ENCODE measurements at regions not wholly inside any gene's neighbourhood (a gene's known extent, or its start where the extent isn't known, plus 50 kb on each side); places are given as distances from the start of the nearest gene placed in this dataset.

GRCh38 chr2:122966461-122966860 is 1058.6 kb upstream of the CNTNAP5 start:
- no peaks in the 10 kb centered on the region for H3K36me3 Mint-ChIP-seq
- POLR2A ChIA-PET: no interaction called here
- no peak for DNase-seq
- H3K4me1 Mint-ChIP-seq: no peaks in the 10 kb centered on the region
- no peaks in the 10 kb centered on the region for H3K9me3 Mint-ChIP-seq
- H3K27me3 Mint-ChIP-seq: no peaks in the 10 kb centered on the region
- H3K4me3 Mint-ChIP-seq: no peak overlapping the region
- ATAC-seq (ENCODE audit: low read depth): no peak
- H3K27ac Mint-ChIP-seq: no peak overlapping the region

GRCh38 chr2:122977580-122977979 is 1047.5 kb upstream of the CNTNAP5 start:
- DNase-seq (no peak), ATAC-seq (ENCODE audit: low read depth) (no peak)
- H3K9me3 Mint-ChIP-seq: peaks cover 5% of the 10 kb centered on the region
- H3K4me3 Mint-ChIP-seq: no peak overlapping the region
- POLR2A ChIA-PET: no interaction called here
- H3K4me1 Mint-ChIP-seq: no peaks in the 10 kb centered on the region
- no peaks in the 10 kb centered on the region for H3K36me3 Mint-ChIP-seq
- no peak overlapping the region for H3K27ac Mint-ChIP-seq
- no peaks in the 10 kb centered on the region for H3K27me3 Mint-ChIP-seq

GRCh38 chr2:122980671-122981070 is 1044.4 kb upstream of the CNTNAP5 start:
- Mint-ChIP-seq H3K27me3 (no peaks in the 10 kb centered on the region), H3K9me3 (peaks cover 8% of the 10 kb centered on the region), H3K4me1 (no peaks in the 10 kb centered on the region), H3K27ac (no peak overlapping the region), H3K36me3 (no peaks in the 10 kb centered on the region), H3K4me3 (no peak overlapping the region)
- DNase-seq: no peak
- POLR2A ChIA-PET: no interaction called here
- no peak for ATAC-seq (ENCODE audit: low read depth)

GRCh38 chr2:122982936-122983335 is 1042.2 kb upstream of the CNTNAP5 start:
- H3K36me3 Mint-ChIP-seq: no peaks in the 10 kb centered on the region
- no peaks in the 10 kb centered on the region for H3K27me3 Mint-ChIP-seq
- no peak for DNase-seq
- H3K4me3 Mint-ChIP-seq: no peak overlapping the region
- POLR2A ChIA-PET: no interaction called here
- no peaks in the 10 kb centered on the region for H3K4me1 Mint-ChIP-seq
- no peak for ATAC-seq (ENCODE audit: low read depth)
- no peak overlapping the region for H3K27ac Mint-ChIP-seq
- H3K9me3 Mint-ChIP-seq: peaks cover 6% of the 10 kb centered on the region

- POLR2A ChIA-PET: no interaction called here
- Mint-ChIP-seq H3K27me3 (no peaks in the 10 kb centered on the region), H3K36me3 (no peaks in the 10 kb centered on the region), H3K9me3 (peaks cover 8% of the 10 kb centered on the region), H3K4me3 (no peak overlapping the region), H3K4me1 (no peaks in the 10 kb centered on the region), H3K27ac (no peak overlapping the region)
- no peak for ATAC-seq (ENCODE audit: low read depth)
- no peak for DNase-seq
These were observed 1036.5 kb upstream of the CNTNAP5 start for GRCh38 chr2:122988395-122989221.

GRCh38 chr2:122993592-122993991 is 1031.5 kb upstream of the CNTNAP5 start:
- H3K36me3 Mint-ChIP-seq: no peaks in the 10 kb centered on the region
- H3K9me3 Mint-ChIP-seq: peaks cover 7% of the 10 kb centered on the region
- H3K4me1 Mint-ChIP-seq: no peaks in the 10 kb centered on the region
- H3K27me3 Mint-ChIP-seq: no peaks in the 10 kb centered on the region
- DNase-seq (no peak), ATAC-seq (ENCODE audit: low read depth) (no peak)
- H3K27ac Mint-ChIP-seq: no peak overlapping the region
- no peak overlapping the region for H3K4me3 Mint-ChIP-seq
- POLR2A ChIA-PET: no interaction called here

GRCh38 chr2:122999258-122999657 is 1025.8 kb upstream of the CNTNAP5 start:
- POLR2A ChIA-PET: no interaction called here
- ATAC-seq (ENCODE audit: low read depth) (no peak), DNase-seq (no peak)
- Mint-ChIP-seq H3K27me3 (no peaks in the 10 kb centered on the region), H3K9me3 (peaks cover 11% of the 10 kb centered on the region), H3K36me3 (no peaks in the 10 kb centered on the region), H3K27ac (no peak overlapping the region), H3K4me1 (no peaks in the 10 kb centered on the region), H3K4me3 (no peak overlapping the region)

GRCh38 chr2:122999821-123000220 is 1025.3 kb upstream of the CNTNAP5 start:
- peaks cover 12% of the 10 kb centered on the region for H3K9me3 Mint-ChIP-seq
- POLR2A ChIA-PET: no interaction called here
- ATAC-seq (ENCODE audit: low read depth) (no peak), DNase-seq (no peak)
- no peaks in the 10 kb centered on the region for H3K27me3 Mint-ChIP-seq
- no peaks in the 10 kb centered on the region for H3K4me1 Mint-ChIP-seq
- no peaks in the 10 kb centered on the region for H3K36me3 Mint-ChIP-seq
- no peak overlapping the region for H3K27ac Mint-ChIP-seq
- no peak overlapping the region for H3K4me3 Mint-ChIP-seq

- Mint-ChIP-seq H3K9me3 (peaks cover 21% of the 10 kb centered on the region), H3K27ac (no peak overlapping the region), H3K27me3 (no peaks in the 10 kb centered on the region), H3K4me3 (no peak overlapping the region), H3K4me1 (no peaks in the 10 kb centered on the region), H3K36me3 (no peaks in the 10 kb centered on the region)
- no peak for DNase-seq
- ATAC-seq (ENCODE audit: low read depth): no peak
- POLR2A ChIA-PET: no interaction called here
These were observed 1022.3 kb upstream of the CNTNAP5 start for GRCh38 chr2:123002660-123003248.

- DNase-seq: no peak
- H3K4me3 Mint-ChIP-seq: no peak overlapping the region
- H3K27ac Mint-ChIP-seq: no peak overlapping the region
- H3K36me3 Mint-ChIP-seq: no peaks in the 10 kb centered on the region
- ATAC-seq (ENCODE audit: low read depth): no peak
- no peaks in the 10 kb centered on the region for H3K27me3 Mint-ChIP-seq
- H3K9me3 Mint-ChIP-seq: peaks cover 4% of the 10 kb centered on the region
- POLR2A ChIA-PET: no interaction called here
- H3K4me1 Mint-ChIP-seq: no peaks in the 10 kb centered on the region
These were observed 1009.9 kb upstream of the CNTNAP5 start for GRCh38 chr2:123015186-123015585.

GRCh38 chr2:123035541-123035940 is 989.5 kb upstream of the CNTNAP5 start:
- H3K4me3 Mint-ChIP-seq: no peak overlapping the region
- POLR2A ChIA-PET: no interaction called here
- H3K27me3 Mint-ChIP-seq: no peaks in the 10 kb centered on the region
- H3K4me1 Mint-ChIP-seq: no peaks in the 10 kb centered on the region
- peaks cover 3% of the 10 kb centered on the region for H3K9me3 Mint-ChIP-seq
- no peak overlapping the region for H3K27ac Mint-ChIP-seq
- DNase-seq (no peak), ATAC-seq (ENCODE audit: low read depth) (no peak)
- H3K36me3 Mint-ChIP-seq: no peaks in the 10 kb centered on the region

- DNase-seq (no peak), ATAC-seq (ENCODE audit: low read depth) (no peak)
These were observed 988.8 kb upstream of the CNTNAP5 start for GRCh38 chr2:123036300-123036699.

GRCh38 chr2:123040506-123040905 is 984.6 kb upstream of the CNTNAP5 start:
- Mint-ChIP-seq H3K9me3 (peaks cover 5% of the 10 kb centered on the region), H3K4me3 (no peak overlapping the region), H3K4me1 (no peaks in the 10 kb centered on the region), H3K27me3 (no peaks in the 10 kb centered on the region), H3K27ac (no peak overlapping the region), H3K36me3 (no peaks in the 10 kb centered on the region)
- no peak for DNase-seq
- no peak for ATAC-seq (ENCODE audit: low read depth)
- POLR2A ChIA-PET: no interaction called here

More at GRCh38 chr2:123036300-123036699, 988.8 kb upstream of the CNTNAP5 start:
- Mint-ChIP-seq H3K4me1 (no peaks in the 10 kb centered on the region), H3K36me3 (no peaks in the 10 kb centered on the region), H3K27ac (no peak overlapping the region), H3K27me3 (no peaks in the 10 kb centered on the region), H3K4me3 (no peak overlapping the region), H3K9me3 (peaks cover 3% of the 10 kb centered on the region)
- POLR2A ChIA-PET: no interaction called here

GRCh38 chr2:123043458-123043857 is 981.6 kb upstream of the CNTNAP5 start:
- H3K27ac Mint-ChIP-seq: no peak overlapping the region
- POLR2A ChIA-PET: no interaction called here
- H3K4me3 Mint-ChIP-seq: no peak overlapping the region
- peaks cover 3% of the 10 kb centered on the region for H3K9me3 Mint-ChIP-seq
- ATAC-seq (ENCODE audit: low read depth) (no peak), DNase-seq (no peak)
- no peaks in the 10 kb centered on the region for H3K4me1 Mint-ChIP-seq
- no peaks in the 10 kb centered on the region for H3K36me3 Mint-ChIP-seq
- H3K27me3 Mint-ChIP-seq: no peaks in the 10 kb centered on the region
